ENCODE measurements at regions not wholly inside any gene's neighbourhood (a gene's known extent, or its start where the extent isn't known, plus 50 kb on each side); places are given as distances from the start of the nearest gene placed in this dataset.

DNA sequence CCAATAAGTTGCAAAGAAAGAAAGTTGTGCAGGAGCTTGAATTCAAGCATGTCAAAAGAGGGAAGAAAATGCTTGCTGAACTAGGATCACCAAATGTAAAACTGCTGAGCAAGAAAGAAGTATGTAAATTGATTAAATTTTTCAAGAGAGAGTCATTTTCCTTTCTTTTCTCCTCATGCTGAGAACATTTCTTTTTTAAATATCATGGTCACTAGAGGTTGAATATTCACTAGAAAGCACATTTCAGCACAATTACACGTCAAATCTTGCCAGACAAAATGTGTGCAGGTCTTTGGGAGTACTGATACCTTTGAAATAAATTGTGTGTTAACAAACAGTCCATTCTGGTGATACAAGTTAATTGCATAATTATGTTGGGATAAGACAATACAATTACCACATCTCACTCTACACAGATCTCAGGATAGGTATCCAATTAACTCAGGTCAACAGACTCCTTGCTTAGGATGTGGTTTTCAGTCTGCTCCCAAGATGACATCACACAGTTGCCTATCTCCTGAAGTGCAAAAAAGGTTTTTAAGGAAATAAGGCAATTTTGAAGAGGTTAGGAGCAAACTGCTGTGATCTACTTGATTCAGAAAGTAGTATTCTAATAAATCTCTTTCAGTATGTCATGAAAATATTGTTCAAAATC lies 862.2 kb downstream of the RPS29 start:
- no peak for DNase-seq (ENCODE audit: low spot score)
- Histone ChIP-seq H3K27ac (ENCODE audit: low read depth, low read length, poor library complexity, severe bottlenecking) (no peak overlapping the region), H3K9me3 (ENCODE audit: low read depth, low read length, poor library complexity, severe bottlenecking) (no peaks in the 10 kb centered on the region), H3K4me1 (ENCODE audit: insufficient read depth, low read length, poor library complexity, severe bottlenecking) (no peaks in the 10 kb centered on the region), H3K36me3 (ENCODE audit: insufficient read depth, low read length, poor library complexity, severe bottlenecking) (no peaks in the 10 kb centered on the region), H3K4me3 (ENCODE audit: low read depth, low read length, poor library complexity, severe bottlenecking) (no peak overlapping the region), H3K27me3 (replicated peaks; ENCODE audit: insufficient read depth, low read depth, low read length, poor library complexity) (no peaks in the 10 kb centered on the region)
- CTCF ChIA-PET: no interaction called here
- TF ChIP-seq CTCF (conservative IDR thresholded peaks at IDR 0.05; ENCODE audit: low read depth, low read length): no peak
- no peak for TF ChIP-seq EZH2 (IDR thresholded peaks at IDR 0.05; ENCODE audit: borderline replicate concordance, low read depth, low read length, poor library complexity, severe bottlenecking)
- POLR2A ChIA-PET (ENCODE audit: low non-redundant PET): no interaction called here
- intact Hi-C loops (cut with micrococcal nuclease; ENCODE audit: unreplicated experiment): no loop called here
- BruUV-seq (replicated peaks): no TSS peak

- TF ChIP-seq CTCF (conservative IDR thresholded peaks at IDR 0.05; ENCODE audit: low read depth, low read length) (no peak), EZH2 (IDR thresholded peaks at IDR 0.05; ENCODE audit: borderline replicate concordance, low read depth, low read length, poor library complexity, severe bottlenecking) (no peak)
- ChIA-PET POLR2A (ENCODE audit: low non-redundant PET) (no interaction called here), CTCF (no interaction called here)
- H3K9me3 ChIP-seq (ENCODE audit: low read depth, low read length, poor library complexity, severe bottlenecking): no peaks in the 10 kb centered on the region
- BruUV-seq (replicated peaks): no TSS peak
- no peak overlapping the region for H3K27ac ChIP-seq (ENCODE audit: low read depth, low read length, poor library complexity, severe bottlenecking)
- no peaks in the 10 kb centered on the region for H3K36me3 ChIP-seq (ENCODE audit: insufficient read depth, low read length, poor library complexity, severe bottlenecking)
- no peaks in the 10 kb centered on the region for H3K4me1 ChIP-seq (ENCODE audit: insufficient read depth, low read length, poor library complexity, severe bottlenecking)
- intact Hi-C loops (cut with micrococcal nuclease; ENCODE audit: unreplicated experiment): no loop called here
- no peak overlapping the region for H3K4me3 ChIP-seq (ENCODE audit: low read depth, low read length, poor library complexity, severe bottlenecking)
- H3K27me3 ChIP-seq (replicated peaks; ENCODE audit: insufficient read depth, low read depth, low read length, poor library complexity): no peaks in the 10 kb centered on the region
- no peak for DNase-seq (ENCODE audit: low spot score)
These were observed 871.8 kb downstream of the RPS29 start for GRCh38 chr14:48714366-48714765.

DNA sequence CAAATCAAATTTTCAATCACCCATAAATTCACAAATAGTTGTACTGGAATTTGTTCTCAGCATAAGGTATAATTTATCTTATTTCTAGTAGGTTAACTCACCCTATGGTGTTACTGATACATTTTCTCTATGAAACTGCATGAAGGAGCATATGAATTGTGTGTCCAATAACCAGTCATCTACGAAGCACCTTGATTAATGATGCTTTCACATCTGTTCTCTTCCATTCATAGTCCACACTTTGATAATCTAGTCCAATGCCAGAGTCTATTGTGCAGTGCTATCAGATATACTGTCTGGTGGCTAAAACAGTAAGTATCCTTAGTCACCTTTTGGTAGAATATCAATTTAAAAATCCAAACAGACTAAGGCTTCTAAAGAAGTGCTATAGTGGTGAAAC lies 876.0 kb downstream of the RPS29 start:
- H3K36me3 ChIP-seq (ENCODE audit: insufficient read depth, low read length, poor library complexity, severe bottlenecking): no peaks in the 10 kb centered on the region
- ChIA-PET CTCF (no interaction called here), POLR2A (ENCODE audit: low non-redundant PET) (no interaction called here)
- intact Hi-C loops (cut with micrococcal nuclease; ENCODE audit: unreplicated experiment): no loop called here
- no peaks in the 10 kb centered on the region for H3K9me3 ChIP-seq (ENCODE audit: low read depth, low read length, poor library complexity, severe bottlenecking)
- no peaks in the 10 kb centered on the region for H3K4me1 ChIP-seq (ENCODE audit: insufficient read depth, low read length, poor library complexity, severe bottlenecking)
- BruUV-seq (replicated peaks): no TSS peak
- H3K27ac ChIP-seq (ENCODE audit: low read depth, low read length, poor library complexity, severe bottlenecking): no peak overlapping the region
- H3K4me3 ChIP-seq (ENCODE audit: low read depth, low read length, poor library complexity, severe bottlenecking): no peak overlapping the region
- H3K27me3 ChIP-seq (replicated peaks; ENCODE audit: insufficient read depth, low read depth, low read length, poor library complexity): no peaks in the 10 kb centered on the region
- no peak for TF ChIP-seq EZH2 (IDR thresholded peaks at IDR 0.05; ENCODE audit: borderline replicate concordance, low read depth, low read length, poor library complexity, severe bottlenecking)
- TF ChIP-seq CTCF (conservative IDR thresholded peaks at IDR 0.05; ENCODE audit: low read depth, low read length): no peak
- no peak for DNase-seq (ENCODE audit: low spot score)
